Kidney (tissue), 13 donors: ENCODE measurements at regions not wholly inside any gene's neighbourhood (a gene's known extent, or its start where the extent isn't known, plus 50 kb on each side); places are given as distances from the start of the nearest gene placed in this dataset.

Experiments used
- DNase-seq, 5 donors: peaks; one replicate each; pipeline ENCODE4 v3.0.0-alpha.2; 2013 to 2020
- FAIRE-seq: peaks from 2 replicates; lab custom pipeline; 2012; peaks lifted over from hg19 to GRCh38; lab: Jason Lieb, UNC
- H3K27ac ChIP-seq, 2 donors: one replicate each; pipeline ENCODE4 v1.7.0; 2013; ENCODE audit warnings: low read depth in 2 of 2, low read length in 2 of 2, inconsistent platforms in 1 of 2
- H3K27me3 ChIP-seq: one replicate; pipeline ENCODE4 v1.7.1; 2013; ENCODE audit warnings: low read length, inconsistent platforms; ENCODE audit not compliant: control insufficient read depth, insufficient read depth
- H3K36me3 ChIP-seq, 3 donors: one replicate each; pipeline versions ENCODE4 v1.7.0 to v1.7.1; 2013; ENCODE audit warnings: low read length in 3 of 3, control low read depth in 1 of 3, inconsistent platforms in 1 of 3; ENCODE audit not compliant: insufficient read depth in 3 of 3, control insufficient read depth in 2 of 3
- H3K4me1 ChIP-seq, 3 donors: one replicate each; pipeline versions ENCODE4 v1.7.0 to v1.7.1; 2013; ENCODE audit warnings: low read length in 3 of 3, inconsistent platforms in 1 of 3, low read depth in 1 of 3; ENCODE audit not compliant: control insufficient read depth in 2 of 3, insufficient read depth in 2 of 3
- H3K4me3 ChIP-seq, 3 donors: one replicate each; pipeline versions ENCODE4 v1.7.0 to v1.8.1; 2013; ENCODE audit warnings: low read length in 3 of 3, control low read depth in 1 of 3, inconsistent platforms in 1 of 3
- H3K9ac ChIP-seq, 3 donors: one replicate each; pipeline versions ENCODE4 v1.7.0 to v1.7.1; 2013; ENCODE audit warnings: low read length in 3 of 3, control low read depth in 1 of 3, inconsistent platforms in 1 of 3
- H3K9me3 ChIP-seq, 3 donors: one replicate each; pipeline versions ENCODE4 v1.7.0 to v1.7.1; 2013; ENCODE audit warnings: low read length in 3 of 3, control low read depth in 1 of 3, inconsistent platforms in 1 of 3; ENCODE audit not compliant: control insufficient read depth in 2 of 3, insufficient read depth in 1 of 3
- intact Hi-C: fragments of 100-400 bp; cut with DNase I; formaldehyde crosslinking; loops from one replicate; pipeline ENCODE4 v1.11.1; 2022
- TF ChIP-seq, protein P1 (sequence below): IDR thresholded peaks from 3 replicates; pipeline ENCODE4 v1.5.1; 2012; ENCODE audit warnings: mild to moderate bottlenecking, moderate library complexity, borderline replicate concordance; ENCODE audit not compliant: insufficient read depth; ENCODE audit errors: extremely low read depth
- donor health status: control.
- donor health status: control.
- donor health status: control.
- donor health status: control.
- donor health status: control.
- donor health status: DM: yes; HTN: yes; CAD: no.
- donor health status: Normal renal cell carcinoma (clear cell type).

- Histone ChIP-seq H3K4me3 (no peak overlapping the region), H3K36me3 (no peaks in the 10 kb centered on the region), H3K4me1 (no peaks in the 10 kb centered on the region), H3K27ac (no peak overlapping the region), H3K9me3 (no peaks in the 10 kb centered on the region), H3K9ac (no peak overlapping the region), H3K27me3 (no peaks in the 10 kb centered on the region)
- intact Hi-C loops: no loop called here
- TF ChIP-seq, protein P1, sequence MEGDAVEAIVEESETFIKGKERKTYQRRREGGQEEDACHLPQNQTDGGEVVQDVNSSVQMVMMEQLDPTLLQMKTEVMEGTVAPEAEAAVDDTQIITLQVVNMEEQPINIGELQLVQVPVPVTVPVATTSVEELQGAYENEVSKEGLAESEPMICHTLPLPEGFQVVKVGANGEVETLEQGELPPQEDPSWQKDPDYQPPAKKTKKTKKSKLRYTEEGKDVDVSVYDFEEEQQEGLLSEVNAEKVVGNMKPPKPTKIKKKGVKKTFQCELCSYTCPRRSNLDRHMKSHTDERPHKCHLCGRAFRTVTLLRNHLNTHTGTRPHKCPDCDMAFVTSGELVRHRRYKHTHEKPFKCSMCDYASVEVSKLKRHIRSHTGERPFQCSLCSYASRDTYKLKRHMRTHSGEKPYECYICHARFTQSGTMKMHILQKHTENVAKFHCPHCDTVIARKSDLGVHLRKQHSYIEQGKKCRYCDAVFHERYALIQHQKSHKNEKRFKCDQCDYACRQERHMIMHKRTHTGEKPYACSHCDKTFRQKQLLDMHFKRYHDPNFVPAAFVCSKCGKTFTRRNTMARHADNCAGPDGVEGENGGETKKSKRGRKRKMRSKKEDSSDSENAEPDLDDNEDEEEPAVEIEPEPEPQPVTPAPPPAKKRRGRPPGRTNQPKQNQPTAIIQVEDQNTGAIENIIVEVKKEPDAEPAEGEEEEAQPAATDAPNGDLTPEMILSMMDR: no peak
- DNase-seq: no peak
- no peak for FAIRE-seq
Measured at GRCh38 chr9:115900698-115901097, 252.9 kb upstream of the PAPPA start.

- Histone ChIP-seq H3K36me3 (no peaks in the 10 kb centered on the region), H3K27ac (no peak overlapping the region), H3K4me3 (no peak overlapping the region), H3K4me1 (no peaks in the 10 kb centered on the region), H3K27me3 (no peaks in the 10 kb centered on the region), H3K9me3 (no peaks in the 10 kb centered on the region), H3K9ac (no peak overlapping the region)
- DNase-seq (no peak), FAIRE-seq (no peak)
- intact Hi-C loops: no loop called here
- TF ChIP-seq, protein P1: no peak
Measured at GRCh38 chr9:115910959-115911358, 242.6 kb upstream of the PAPPA start.

DNA sequence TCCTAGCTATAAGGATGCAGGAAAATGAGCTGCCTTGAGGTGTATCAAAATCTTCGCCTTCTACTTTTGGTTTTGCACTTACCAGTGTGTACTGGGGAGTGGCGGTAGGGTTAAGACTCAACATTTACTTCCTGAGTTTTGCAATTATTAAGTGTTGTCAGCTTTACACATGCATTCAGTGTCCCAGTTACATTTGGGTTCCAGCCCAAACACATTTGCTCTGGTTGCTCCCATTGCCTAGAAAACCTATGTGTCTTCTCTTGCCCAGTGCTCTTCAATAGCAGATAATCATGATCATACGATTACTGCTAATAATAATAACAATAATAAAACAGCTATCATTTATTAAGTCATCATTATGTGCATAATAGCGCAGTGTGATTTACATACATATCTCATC is 241.5 kb upstream of the PAPPA start:
- H3K4me3 ChIP-seq: no peak overlapping the region
- no peak overlapping the region for H3K9ac ChIP-seq
- no peaks in the 10 kb centered on the region for H3K36me3 ChIP-seq
- H3K9me3 ChIP-seq: no peaks in the 10 kb centered on the region
- H3K27ac ChIP-seq: no peak overlapping the region
- H3K4me1 ChIP-seq: no peaks in the 10 kb centered on the region
- H3K27me3 ChIP-seq: no peaks in the 10 kb centered on the region
- DNase-seq: no peak
- FAIRE-seq: no peak
- intact Hi-C loops: no loop called here
- TF ChIP-seq, protein P1: no peak

DNA sequence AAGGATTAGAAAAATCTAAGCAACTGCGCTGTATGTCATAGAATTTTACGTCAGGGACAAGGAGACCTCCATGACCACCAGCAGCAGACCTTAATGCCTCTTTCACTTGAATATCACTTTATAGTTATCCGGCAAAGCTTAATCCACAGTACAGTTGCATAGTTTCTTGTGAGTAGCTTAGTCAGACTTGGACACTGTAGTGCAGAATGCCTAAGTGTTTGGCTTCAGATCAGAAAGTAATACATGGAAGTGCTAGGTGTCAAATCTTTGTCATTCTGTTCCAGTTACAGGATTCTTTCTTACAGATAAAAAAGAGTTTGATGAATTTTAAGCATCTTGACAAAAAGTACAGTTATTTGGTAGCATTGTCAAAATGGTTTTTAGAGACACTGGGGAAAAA is 239.9 kb upstream of the PAPPA start:
- Histone ChIP-seq H3K9ac (no peak overlapping the region), H3K4me1 (no peaks in the 10 kb centered on the region), H3K27ac (no peak overlapping the region), H3K4me3 (no peak overlapping the region), H3K36me3 (no peaks in the 10 kb centered on the region), H3K9me3 (no peaks in the 10 kb centered on the region), H3K27me3 (no peaks in the 10 kb centered on the region)
- intact Hi-C loops: no loop called here
- DNase-seq (no peak), FAIRE-seq (no peak)
- TF ChIP-seq, protein P1: no peak
